ENCODE measurements at regions not wholly inside any gene's neighbourhood (a gene's known extent, or its start where the extent isn't known, plus 50 kb on each side); places are given as distances from the start of the nearest gene placed in this dataset.
A peak's percentile ranks its signal among the peaks of the same experiment; 100 is the strongest.

DNA sequence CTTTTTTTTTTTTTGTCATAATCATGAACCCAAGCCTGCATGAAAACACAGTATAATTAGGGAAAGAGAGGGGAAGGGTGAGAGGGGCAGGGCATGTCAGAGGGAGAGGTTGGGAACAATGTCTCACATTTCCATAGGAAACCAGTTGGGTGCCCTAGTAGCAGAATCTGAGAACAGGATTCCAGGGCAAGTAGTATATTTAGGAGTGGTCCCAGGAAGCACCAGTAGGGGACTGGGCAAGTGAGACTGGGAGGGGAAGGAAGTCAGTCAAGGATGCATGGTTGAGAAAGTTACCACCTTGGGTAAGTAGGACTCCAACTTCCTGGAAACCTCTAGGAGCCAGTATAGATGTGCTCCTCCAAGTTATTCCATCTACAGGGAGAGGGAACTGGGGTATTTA, 88.6 kb upstream of the MAFB start:
- Histone ChIP-seq H3K36me3 (replicated peaks in 1 of 2; ENCODE audit: control extremely low read depth in 1 of 2, control insufficient read depth in 1 of 2, extremely low read depth in 1 of 2, insufficient read depth in 2 of 2, low read length in 1 of 2) (no peaks in the 10 kb centered on the region), H3K4me2 (replicated peaks; ENCODE audit: low read depth, low read length, poor library complexity, severe bottlenecking) (no peak overlapping the region), H3K27me3 (replicated peaks in 1 of 4; ENCODE audit: control extremely low read depth in 1 of 4, control insufficient read depth in 3 of 4, insufficient read depth in 4 of 4, low read length in 3 of 4) (no peaks in the 10 kb centered on the region), H3K27ac (ENCODE audit: low read length in 2 of 2) (no peak overlapping the region), H3K9me3 (ENCODE audit: control extremely low read depth in 1 of 3, control insufficient read depth in 2 of 3, insufficient read depth in 1 of 3, low read length in 2 of 3) (no peaks in the 10 kb centered on the region), H3K4me3 (ENCODE audit: control extremely low read depth in 1 of 5, extremely low read depth in 1 of 5, insufficient read depth in 1 of 5, low read depth in 2 of 5, low read length in 4 of 5) (no peak overlapping the region), H3K9ac (ENCODE audit: low read length) (no peak overlapping the region), H4K20me1 (ENCODE audit: control insufficient read depth, insufficient read depth, low read length, poor library complexity, severe bottlenecking) (no peaks in the 10 kb centered on the region), H3K79me2 (ENCODE audit: control insufficient read depth, insufficient read depth, low read length) (no peaks in the 10 kb centered on the region), H2AFZ (ENCODE audit: insufficient read depth, low read depth, low read length, poor library complexity, severe bottlenecking) (no peak overlapping the region), H3K4me1 (ENCODE audit: control insufficient read depth in 2 of 2, insufficient read depth in 2 of 2, low read length in 2 of 2) (peaks cover 4 to 11% of the 10 kb centered on the region in 2 donors)
- POLR2A ChIA-PET: no interaction called here
- intact Hi-C loops (cut with micrococcal nuclease): no loop called here
- H3K9me3 Mint-ChIP-seq (ENCODE audit: insufficient read depth): no peaks in the 10 kb centered on the region
- no peak for DNase-seq
- H3K4me1 Mint-ChIP-seq: peaks cover 14% of the 10 kb centered on the region
- H3K27me3 Mint-ChIP-seq: no peaks in the 10 kb centered on the region
- CTCF ChIA-PET: no interaction called here
- no peak overlapping the region for H3K27ac Mint-ChIP-seq
- no peak overlapping the region for H3K4me3 Mint-ChIP-seq
- no peak for TF ChIP-seq EZH2 (IDR thresholded peaks at IDR 0.05; ENCODE audit: borderline replicate concordance, insufficient read depth, low read depth, low read length, poor library complexity, severe bottlenecking)
- no peak for TF ChIP-seq CTCF (IDR thresholded peaks at IDR 0.05)
- ATAC-seq (ENCODE audit: low read depth): no peak

GRCh38 chr20:40778894-40779496, 90.0 kb upstream of the MAFB start:
- no peak for TF ChIP-seq CTCF (IDR thresholded peaks at IDR 0.05)
- POLR2A ChIA-PET: no interaction called here
- intact Hi-C loops (cut with micrococcal nuclease): no loop called here
- CTCF ChIA-PET: no interaction called here
- H3K27me3 Mint-ChIP-seq: no peaks in the 10 kb centered on the region
- Histone ChIP-seq H3K9me3 (ENCODE audit: control extremely low read depth in 1 of 3, control insufficient read depth in 2 of 3, insufficient read depth in 1 of 3, low read length in 2 of 3) (no peaks in the 10 kb centered on the region), H2AFZ (ENCODE audit: insufficient read depth, low read depth, low read length, poor library complexity, severe bottlenecking) (peak overlapping the region; percentile 52), H3K9ac (ENCODE audit: low read length) (no peak overlapping the region), H3K4me3 (ENCODE audit: control extremely low read depth in 1 of 5, extremely low read depth in 1 of 5, insufficient read depth in 1 of 5, low read depth in 2 of 5, low read length in 4 of 5) (no peak overlapping the region), H3K4me1 (ENCODE audit: control insufficient read depth in 2 of 2, insufficient read depth in 2 of 2, low read length in 2 of 2) (peaks cover 4 to 11% of the 10 kb centered on the region in 2 donors), H4K20me1 (ENCODE audit: control insufficient read depth, insufficient read depth, low read length, poor library complexity, severe bottlenecking) (no peaks in the 10 kb centered on the region), H3K4me2 (replicated peaks; ENCODE audit: low read depth, low read length, poor library complexity, severe bottlenecking) (peak overlapping the region; percentile 38), H3K27me3 (replicated peaks in 1 of 4; ENCODE audit: control extremely low read depth in 1 of 4, control insufficient read depth in 3 of 4, insufficient read depth in 4 of 4, low read length in 3 of 4) (no peaks in the 10 kb centered on the region), H3K36me3 (replicated peaks in 1 of 2; ENCODE audit: control extremely low read depth in 1 of 2, control insufficient read depth in 1 of 2, extremely low read depth in 1 of 2, insufficient read depth in 2 of 2, low read length in 1 of 2) (no peaks in the 10 kb centered on the region), H3K79me2 (ENCODE audit: control insufficient read depth, insufficient read depth, low read length) (no peaks in the 10 kb centered on the region), H3K27ac (ENCODE audit: low read length in 2 of 2) (no peak overlapping the region)
- peaks cover 14% of the 10 kb centered on the region for H3K4me1 Mint-ChIP-seq
- no peak overlapping the region for H3K4me3 Mint-ChIP-seq
- DNase-seq: peak; percentile 13
- no peaks in the 10 kb centered on the region for H3K9me3 Mint-ChIP-seq (ENCODE audit: insufficient read depth)
- WGBS (ENCODE audit: insufficient coverage): 71% methylated on average over 1 of the region's 2 CpGs
- no peak for ATAC-seq (ENCODE audit: low read depth)
- H3K27ac Mint-ChIP-seq: no peak overlapping the region

All from B cell (primary cell).